ENCODE measurements at regions not wholly inside any gene's neighbourhood (a gene's known extent, or its start where the extent isn't known, plus 50 kb on each side); places are given as distances from the start of the nearest gene placed in this dataset.

GRCh38 chr6:138610816-138611215, 111.5 kb upstream of the NHSL1 start:
- DNase-seq: no peak

DNA sequence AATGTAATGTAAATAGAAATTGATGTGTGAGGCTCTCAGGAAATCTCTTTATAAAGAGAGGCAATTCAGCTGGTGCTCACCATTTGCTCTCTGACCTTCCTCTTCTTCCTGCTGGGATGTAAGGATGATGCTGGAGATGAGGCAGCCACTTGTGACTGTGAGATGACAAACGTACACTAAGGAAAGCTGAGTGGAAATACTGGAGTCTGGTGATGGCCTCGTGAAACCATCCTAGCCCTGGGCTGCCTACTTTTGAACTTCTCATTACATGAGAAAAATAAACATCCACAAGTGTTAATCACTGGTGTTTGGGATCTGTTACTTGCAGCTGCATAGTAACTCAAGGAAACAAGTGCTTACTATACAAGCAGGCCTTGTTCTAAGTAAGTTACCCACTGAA, 114.9 kb upstream of the NHSL1 start:
- no peak for DNase-seq

DNA sequence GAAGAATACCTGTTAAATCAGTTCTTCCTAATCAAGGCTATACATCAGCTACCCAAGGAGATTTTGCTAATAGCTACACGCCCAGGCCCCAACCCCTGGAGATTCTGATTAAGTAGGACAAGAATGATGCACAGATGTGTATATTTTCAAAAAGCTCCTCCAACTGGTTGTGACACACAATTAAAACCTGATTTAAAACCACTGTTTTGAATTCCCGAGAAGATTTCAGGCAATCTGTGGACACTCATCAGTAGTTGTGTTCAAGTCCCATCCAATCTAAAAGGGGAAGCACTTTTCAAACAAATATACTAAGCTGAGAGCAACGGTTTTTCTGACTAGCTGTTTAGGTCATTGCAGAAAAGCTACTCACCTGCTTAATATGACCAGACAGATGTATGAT, 118.9 kb upstream of the NHSL1 start:
- DNase-seq: no peak

DNA sequence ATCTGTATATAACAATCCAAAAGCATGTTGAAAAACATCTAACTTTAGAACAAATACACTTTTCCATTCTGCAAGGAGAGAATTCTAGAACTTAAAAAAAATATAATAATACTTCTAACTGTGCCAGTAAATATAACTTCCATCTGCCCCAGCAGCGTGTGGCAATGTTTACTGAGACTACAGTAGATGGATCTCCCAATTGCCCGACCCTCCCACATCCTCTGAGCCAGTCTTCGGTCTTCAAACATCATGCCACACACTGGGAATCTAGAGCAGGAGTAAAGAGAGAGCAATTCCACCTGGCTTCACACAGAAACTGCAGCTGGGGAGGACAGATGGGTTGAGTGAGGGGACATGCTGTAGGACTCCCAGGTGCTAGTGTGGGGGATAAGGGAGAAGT, 121.3 kb upstream of the NHSL1 start:
- peak; percentile 55 for DNase-seq

DNA sequence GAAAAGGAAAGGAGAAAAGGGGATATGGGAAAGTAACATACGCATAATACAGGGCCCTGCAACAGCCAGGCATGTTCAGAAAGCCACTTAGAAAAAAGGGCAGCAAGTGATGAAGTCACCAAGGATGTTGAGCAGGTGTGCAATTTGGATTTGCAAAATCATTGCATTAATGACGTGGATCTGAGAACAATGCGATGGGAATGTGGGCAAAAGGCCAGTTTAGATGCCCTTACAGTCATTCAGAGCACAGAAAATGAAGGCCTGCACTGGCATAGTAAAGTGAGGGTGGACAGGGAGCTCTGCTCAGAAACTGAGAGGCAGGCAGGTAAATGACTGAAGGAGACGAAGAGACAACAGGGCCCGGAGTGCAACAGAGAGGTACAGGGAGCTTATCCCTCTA, 123.7 kb upstream of the NHSL1 start:
- no peak for DNase-seq

- DNase-seq: no peak
Observed at GRCh38 chr6:138631566-138631965, 132.3 kb upstream of the NHSL1 start.

DNA sequence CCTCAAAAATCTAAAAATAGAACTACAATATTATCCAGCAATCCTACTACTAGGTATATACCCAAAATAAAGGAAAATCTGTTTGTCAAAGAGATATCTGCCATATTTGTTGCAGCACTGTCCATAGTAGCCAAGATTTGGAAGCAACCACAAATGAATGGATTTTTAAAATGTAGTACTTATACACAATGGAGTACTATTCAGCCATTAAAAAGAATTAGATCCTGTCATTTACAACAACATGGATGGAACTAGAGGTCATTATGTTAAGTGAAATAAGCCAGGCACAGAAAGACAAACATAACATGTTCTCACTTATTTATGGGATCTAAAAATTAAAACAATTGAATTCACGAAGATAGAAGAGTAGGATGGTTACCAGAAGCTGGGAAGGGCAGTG, 135.7 kb upstream of the CCDC28A start:
- no peak for DNase-seq

DNA sequence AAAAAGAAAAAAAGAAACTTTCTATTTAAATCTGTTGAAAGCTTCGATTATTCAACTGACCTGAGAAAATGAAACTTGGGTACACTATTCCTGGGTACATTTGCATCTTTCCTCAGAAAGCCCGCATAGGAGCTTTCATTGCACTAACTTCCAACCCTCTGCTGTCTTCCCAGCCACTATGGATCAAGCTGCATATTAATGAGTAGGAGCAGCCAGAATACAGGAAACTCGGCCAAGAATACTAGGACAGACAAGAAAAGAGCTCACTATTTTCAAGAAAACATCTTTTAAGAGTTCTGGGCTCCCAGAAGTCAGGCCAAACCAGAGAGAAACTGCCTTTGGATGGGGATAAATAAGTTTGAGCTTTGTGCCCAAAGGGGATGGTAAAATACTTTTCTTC, 135.0 kb upstream of the CCDC28A start:
- no peak for DNase-seq

GRCh38 chr6:138640028-138640427, 133.5 kb upstream of the CCDC28A start:
- DNase-seq: no peak

GRCh38 chr6:138643210-138643609, 130.4 kb upstream of the CCDC28A start:
- no peak for DNase-seq

DNA sequence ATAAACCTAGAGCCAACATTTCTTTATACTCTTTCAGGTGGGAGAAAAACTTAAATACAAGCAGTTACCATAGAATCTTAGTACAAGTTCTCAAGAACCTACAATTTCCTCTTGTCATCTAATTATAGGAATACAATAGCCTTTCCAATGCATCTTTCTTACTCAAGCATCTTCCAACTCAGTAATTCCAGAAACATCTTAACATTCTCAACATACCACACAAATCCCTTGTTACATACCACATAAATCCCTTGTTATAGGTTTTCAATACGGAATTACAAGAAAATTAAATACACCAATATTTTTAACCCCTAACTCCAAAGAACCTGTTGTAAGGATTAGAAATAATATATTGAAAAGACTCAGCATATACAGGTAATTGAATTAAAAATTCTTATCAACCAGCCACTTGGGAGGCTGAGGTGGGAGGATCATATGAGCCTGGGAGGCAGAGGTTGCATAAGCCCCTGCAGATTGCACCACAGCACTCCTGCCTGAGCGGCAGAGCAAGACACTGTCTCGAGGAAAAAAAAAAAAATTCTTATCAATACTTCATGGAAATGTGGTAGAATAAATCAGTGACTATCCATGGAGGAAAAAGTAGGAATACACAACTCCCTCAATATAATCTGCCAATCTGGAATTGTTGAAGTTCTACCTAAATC, 127.5 kb upstream of the CCDC28A start:
- no peak for DNase-seq

DNA sequence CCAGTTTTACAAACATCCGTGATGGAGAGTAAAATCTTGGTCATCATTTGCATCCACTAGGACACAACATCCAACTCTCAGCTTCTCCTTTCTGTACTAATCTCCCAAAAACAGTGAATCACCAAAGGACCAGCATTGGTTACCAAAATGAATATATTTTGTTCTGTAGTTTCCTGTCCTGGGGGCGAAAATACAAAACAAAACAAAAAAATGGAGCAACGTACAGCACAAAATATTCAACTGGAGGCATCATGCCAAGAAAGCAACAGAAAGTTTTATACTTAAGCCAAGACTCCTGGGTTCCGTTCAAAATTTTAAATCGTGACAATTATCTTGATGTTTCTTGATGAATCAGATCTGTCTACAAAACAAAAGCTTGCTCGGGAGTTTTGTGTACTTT, 126.6 kb upstream of the CCDC28A start:
- no peak for DNase-seq

DNA sequence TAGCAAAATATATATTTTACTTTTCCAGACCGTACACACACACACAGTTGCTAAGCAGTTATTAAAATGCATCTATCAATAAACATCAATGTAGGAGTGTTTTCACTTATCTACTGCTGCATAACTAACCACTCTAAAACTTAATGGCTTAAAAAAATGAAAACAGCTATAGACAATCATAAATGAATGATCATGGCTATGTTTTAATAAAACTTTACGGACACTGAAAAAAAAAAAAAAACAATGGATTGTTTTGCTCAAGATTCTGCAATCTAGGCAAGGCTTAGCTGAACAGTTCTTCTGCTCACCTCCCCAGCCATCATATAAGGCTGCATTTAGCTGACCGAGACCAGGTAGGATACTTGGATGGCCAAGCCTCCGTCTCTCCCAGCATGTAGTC, 125.4 kb upstream of the CCDC28A start:
- DNase-seq: no peak

- no peak for DNase-seq
Observed at GRCh38 chr6:138651491-138651890, 122.1 kb upstream of the CCDC28A start.

DNA sequence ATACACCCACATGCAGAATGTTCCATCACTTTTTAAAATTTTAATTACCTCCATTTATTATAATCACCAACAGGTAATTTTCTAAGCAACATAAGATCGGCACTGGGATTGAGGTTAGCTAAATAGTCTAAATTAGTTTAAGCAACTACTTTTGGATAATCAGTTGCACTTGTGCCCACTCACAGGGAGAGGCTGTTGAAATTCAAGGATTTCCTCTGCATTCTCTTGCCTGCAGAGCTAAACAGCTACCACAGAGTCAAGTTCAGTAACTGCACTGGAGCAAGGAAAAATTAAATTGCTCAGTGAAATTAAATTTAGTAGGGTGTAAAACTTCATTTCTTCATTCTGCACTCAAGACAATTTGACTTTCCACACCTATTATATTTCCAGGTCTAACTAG, 120.7 kb upstream of the CCDC28A start:
- DNase-seq: no peak

- DNase-seq: no peak
Observed at GRCh38 chr6:138653435-138653834, 120.1 kb upstream of the CCDC28A start.

DNA sequence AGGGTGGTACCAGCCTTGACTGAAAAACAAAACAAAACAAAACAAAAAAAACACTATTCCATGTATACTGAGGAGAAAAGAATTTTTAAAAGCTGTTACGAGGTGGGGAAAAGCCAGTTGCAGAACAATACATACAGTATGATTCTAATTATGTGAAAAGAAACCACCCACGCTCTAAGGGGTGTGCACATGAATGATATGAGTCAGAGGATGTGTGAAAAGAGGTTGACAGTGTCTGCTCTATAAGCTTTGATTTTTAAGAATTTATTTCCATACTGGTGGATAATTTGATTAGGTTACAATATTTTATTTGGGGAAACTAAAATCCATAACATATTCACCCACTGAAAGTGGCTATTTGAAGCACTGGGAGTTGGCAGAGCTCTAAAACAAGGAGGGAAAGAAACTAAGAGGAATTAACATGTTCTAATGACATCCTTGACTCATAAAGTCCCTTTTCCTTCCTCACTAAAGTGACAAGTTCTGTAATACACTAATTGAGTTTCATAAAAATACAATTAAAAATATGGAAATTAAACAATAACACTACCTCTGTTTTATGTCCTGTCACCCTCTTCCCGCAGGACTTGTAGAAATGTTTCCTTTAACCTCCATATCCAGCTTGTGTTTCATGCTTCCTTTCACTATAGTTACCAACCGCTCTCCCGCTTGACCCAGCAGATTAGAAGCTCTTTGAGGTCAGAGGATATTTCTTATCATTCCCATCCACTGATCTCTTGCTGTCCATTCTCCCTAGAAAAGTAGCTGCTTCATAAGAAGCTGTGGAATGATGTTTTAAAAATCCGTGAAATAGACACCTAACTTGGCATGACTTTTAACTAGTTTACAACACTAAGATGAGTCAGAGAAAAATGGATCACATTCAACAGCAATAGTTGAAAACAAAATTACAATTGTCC, 118.6 kb upstream of the CCDC28A start:
- no peak for DNase-seq

GRCh38 chr6:138655828-138656227, 117.7 kb upstream of the CCDC28A start:
- no peak for DNase-seq

GRCh38 chr6:138656364-138657064, 117.1 kb upstream of the CCDC28A start:
- DNase-seq: no peak

DNA sequence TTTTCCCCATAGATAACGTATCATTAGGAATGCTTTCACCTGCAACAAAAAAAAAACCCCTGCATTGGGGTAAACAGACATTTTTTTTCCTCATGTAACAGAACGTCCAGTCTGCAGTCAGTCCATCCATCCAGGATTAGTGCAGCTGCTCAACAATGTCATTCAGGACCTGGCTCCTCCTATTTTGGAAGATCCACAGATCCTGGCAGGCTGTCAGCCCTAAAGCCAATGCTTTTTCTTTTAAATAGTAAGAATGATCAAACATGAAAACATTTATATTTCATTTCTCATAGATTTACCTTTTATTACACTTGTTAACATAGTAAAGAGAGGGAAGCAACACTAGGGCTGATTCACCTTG, 116.5 kb upstream of the CCDC28A start:
- DNase-seq: no peak

DNA sequence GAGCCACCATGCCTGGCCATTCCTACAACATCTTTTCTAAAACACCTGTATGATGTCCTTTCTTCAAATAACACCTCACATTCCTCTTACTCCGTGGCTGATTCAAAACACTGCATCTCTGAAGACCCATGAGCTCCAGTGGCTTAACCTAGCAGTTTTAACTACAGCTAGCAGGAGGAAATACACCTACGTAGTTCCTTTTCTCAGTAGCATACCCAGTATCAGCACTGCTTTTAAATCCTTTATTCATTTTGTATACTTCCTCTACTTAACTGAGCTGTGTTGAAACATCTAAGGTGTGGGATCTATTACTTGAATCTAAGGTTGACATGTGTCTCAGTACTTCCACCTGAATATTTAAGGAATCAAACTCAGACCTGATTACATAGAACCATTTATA, 113.6 kb upstream of the CCDC28A start:
- no peak for DNase-seq

DNA sequence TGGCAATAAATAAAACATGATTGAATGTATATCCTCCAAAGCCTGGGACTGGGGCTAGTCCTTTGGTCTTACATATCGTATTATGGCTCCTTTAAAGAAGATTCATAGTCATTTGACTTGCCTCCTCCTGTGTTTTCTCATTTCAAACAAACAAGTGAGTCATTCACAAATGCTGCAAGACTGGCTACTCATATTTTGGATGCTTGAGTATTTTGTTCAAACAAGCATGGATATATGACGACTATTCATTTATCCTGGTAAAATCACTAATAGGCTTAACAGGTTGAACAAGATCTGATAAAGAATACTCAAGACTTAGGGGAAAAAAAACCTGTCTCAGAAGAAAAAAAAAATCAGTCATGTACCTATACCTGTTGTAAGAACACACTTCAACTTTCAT, 111.1 kb upstream of the CCDC28A start:
- DNase-seq: no peak

DNA sequence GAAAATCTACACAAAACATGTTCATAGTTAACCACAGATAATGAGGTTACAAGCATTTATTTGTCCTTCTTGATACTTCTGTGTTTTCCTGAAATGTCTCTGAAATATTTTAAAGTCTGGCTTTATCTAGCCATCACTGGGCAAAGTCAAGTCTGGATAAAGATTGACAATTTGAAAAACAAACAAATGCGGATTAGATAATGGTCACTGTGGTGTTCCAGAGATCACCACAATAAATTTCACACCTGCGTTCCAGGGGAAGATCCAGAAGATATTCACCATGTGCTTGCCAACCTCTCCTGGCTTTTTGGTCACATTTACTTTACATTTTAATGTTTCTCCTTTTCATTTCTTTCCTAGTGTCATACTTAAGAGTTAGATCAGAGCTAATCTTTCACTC, 109.7 kb upstream of the CCDC28A start:
- no peak for DNase-seq

DNA sequence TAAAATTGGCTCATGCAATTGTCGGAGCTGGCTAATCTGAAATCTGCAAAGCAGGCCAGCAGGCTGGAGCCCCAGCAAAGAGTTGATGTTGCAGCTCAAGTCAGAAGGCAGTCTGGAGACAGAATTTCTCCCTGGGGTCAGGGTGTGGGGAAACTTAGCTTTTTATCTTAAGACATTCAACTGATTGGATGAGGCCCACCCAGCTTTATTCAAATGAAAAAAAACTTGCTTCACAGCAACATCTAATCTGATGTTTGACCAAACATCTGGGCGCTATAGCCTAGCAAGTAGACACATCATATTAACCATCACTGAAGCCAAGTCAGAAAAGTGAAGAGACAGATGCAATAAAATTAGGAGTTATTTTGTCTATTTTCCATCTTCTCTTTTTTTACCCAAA, 108.8 kb upstream of the CCDC28A start:
- no peak for DNase-seq
